ENCODE measurements at regions not wholly inside any gene's neighbourhood (a gene's known extent, or its start where the extent isn't known, plus 50 kb on each side); places are given as distances from the start of the nearest gene placed in this dataset.
A peak's percentile ranks its signal among the peaks of the same experiment; 100 is the strongest.

DNA sequence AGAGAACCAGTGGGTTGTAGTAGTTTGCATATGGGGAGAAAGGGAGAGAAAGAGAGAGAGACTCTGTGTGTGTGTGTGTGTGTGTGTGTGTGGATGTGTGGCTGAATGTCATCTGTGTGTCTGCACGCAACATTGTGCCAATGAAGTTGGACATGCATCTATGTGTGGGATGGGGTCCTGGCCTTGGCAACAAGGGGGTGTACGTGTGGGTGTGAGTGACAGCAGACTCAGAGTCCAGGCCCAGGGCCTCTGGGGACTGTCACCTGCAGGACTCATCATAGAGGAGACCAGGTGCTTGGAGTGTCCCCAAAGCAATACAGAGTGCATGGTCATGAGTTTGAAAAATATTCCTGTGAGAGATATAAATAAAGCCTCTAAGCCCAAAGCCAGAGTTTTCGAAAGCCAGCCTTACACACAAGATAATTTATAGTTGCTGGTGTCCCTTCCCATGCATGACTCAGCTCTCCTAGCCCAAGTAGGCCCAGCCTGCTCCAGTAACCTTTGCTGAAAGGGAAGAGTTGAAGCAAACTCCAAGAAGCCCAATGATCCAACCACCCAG, 59.9 kb downstream of the TNP1 start:
- no peak overlapping the region for H3K4me3 ChIP-seq (ENCODE audit: low read depth, low read length)
- in situ Hi-C loops (cut with HindIII; ENCODE audit: low sequenced_read_pairs): no loop called here
- TF ChIP-seq, protein P1, sequence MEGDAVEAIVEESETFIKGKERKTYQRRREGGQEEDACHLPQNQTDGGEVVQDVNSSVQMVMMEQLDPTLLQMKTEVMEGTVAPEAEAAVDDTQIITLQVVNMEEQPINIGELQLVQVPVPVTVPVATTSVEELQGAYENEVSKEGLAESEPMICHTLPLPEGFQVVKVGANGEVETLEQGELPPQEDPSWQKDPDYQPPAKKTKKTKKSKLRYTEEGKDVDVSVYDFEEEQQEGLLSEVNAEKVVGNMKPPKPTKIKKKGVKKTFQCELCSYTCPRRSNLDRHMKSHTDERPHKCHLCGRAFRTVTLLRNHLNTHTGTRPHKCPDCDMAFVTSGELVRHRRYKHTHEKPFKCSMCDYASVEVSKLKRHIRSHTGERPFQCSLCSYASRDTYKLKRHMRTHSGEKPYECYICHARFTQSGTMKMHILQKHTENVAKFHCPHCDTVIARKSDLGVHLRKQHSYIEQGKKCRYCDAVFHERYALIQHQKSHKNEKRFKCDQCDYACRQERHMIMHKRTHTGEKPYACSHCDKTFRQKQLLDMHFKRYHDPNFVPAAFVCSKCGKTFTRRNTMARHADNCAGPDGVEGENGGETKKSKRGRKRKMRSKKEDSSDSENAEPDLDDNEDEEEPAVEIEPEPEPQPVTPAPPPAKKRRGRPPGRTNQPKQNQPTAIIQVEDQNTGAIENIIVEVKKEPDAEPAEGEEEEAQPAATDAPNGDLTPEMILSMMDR (IDR thresholded peaks at IDR 0.05; ENCODE audit: low read depth, low read length): no peak
- peak; percentile 26 for DNase-seq (ENCODE audit: low read depth, low spot score)

DNA sequence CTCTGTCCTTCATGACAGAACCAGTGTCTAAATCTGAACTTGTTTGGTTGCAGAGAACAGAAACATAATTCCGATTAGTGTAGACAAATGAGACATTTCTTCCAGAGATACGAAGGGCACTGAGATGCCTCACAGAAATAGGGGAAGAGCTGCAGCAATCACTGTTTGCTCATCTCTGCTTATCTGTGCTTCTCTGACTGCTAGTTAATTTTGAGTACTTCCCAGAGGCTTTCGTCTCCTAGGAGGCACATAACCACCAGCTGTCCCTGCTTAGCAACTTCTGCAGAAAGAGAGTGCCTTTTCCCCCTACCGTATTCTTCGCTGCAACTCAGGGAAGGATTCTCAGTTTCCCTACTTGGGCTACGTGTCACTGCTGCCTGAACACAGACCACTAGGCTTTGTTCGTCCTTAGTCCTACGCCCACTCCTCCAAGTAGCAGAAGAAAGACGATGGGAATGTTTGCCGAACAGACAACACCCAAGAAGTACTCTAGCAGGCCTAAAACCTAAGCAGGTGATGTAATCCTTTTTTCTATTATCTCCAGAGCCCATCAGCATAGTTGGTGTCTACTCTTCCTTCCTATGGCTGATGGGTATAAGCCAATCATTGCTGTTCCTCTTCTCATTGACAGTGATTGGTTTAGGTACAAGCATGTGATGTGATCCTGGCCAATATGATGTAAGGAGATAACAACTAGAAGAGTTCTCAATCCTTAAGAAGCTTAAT, 63.6 kb downstream of the TNP1 start:
- in situ Hi-C loops (cut with HindIII; ENCODE audit: low sequenced_read_pairs): no loop called here
- TF ChIP-seq, protein P1 (IDR thresholded peaks at IDR 0.05; ENCODE audit: low read depth, low read length): no peak
- H3K4me3 ChIP-seq (ENCODE audit: low read depth, low read length): no peak overlapping the region
- DNase-seq (ENCODE audit: low read depth, low spot score): no peak

- TF ChIP-seq, protein P1 (IDR thresholded peaks at IDR 0.05; ENCODE audit: low read depth, low read length): no peak
Observed at GRCh38 chr2:216793386-216793785, 66.5 kb downstream of the TNP1 start.

DNA sequence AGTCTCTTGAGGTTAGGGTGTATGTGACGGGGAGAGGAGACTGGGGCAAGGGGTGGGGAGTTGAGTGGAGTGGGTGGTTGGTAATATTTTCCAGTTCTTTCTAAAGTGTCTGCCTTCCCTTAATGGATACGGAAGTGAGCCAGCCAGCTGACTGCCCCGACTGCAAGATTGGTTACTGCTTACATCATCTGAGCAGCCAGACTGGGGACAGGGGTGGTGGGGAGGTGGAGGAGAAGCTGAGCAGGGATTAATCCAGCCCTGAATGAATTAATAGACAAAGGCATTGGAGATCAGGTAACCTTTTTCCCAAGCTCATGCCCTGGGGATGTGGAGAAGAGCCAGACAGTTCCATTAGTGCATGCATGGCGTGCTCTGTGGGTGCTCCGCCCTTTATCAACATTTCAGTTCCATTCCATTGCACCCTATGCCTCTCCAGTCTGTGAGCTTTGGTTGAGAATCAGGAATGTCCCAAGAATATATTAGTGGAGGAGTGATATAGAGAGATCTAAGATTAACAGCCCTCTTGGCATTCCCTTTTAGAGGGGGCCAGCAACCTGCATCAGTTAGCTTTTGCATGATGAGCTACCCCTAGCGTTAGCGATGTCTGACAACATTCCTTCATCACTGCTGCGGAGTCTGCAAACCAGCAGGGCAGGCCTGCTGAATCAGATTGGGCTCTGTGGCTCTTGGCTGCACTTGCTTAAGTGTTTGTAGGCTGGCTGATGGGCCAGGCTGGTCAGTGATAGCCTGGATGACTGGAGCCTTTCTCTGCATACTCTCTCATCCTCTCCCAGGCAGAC, 67.4 kb downstream of the TNP1 start:
- TF ChIP-seq, protein P1 (IDR thresholded peaks at IDR 0.05; ENCODE audit: low read depth, low read length): no peak
- peak; percentile 54 for DNase-seq (ENCODE audit: low read depth, low spot score)
- in situ Hi-C loops (cut with HindIII; ENCODE audit: low sequenced_read_pairs): no loop called here
- H3K4me3 ChIP-seq (ENCODE audit: low read depth, low read length): no peak overlapping the region

More at GRCh38 chr2:216793386-216793785, 66.5 kb downstream of the TNP1 start:
- no peak overlapping the region for H3K4me3 ChIP-seq (ENCODE audit: low read depth, low read length)
- no peak for DNase-seq (ENCODE audit: low read depth, low spot score)
- in situ Hi-C loops (cut with HindIII; ENCODE audit: low sequenced_read_pairs): no loop called here

DNA sequence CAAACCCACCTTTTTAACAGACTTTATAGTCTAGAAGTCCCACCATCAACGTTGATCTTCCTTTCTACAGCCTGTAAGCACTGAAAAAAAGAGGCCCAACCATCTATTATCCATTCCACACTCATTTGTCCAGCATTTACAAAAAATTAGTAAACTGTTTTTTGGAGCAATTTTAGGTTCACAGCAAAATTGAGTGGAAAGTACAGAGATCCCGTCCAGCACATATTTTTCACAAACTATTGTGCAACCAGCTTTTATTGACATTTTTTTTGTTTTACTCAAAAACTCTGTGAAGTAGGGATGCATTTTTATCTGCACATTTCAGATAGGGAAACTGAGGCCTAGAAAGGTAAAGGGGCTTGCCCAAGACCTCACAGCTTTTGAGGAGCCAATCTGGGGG, 68.6 kb downstream of the TNP1 start:
- in situ Hi-C loops (cut with HindIII; ENCODE audit: low sequenced_read_pairs): no loop called here
- DNase-seq (ENCODE audit: low read depth, low spot score): no peak
- TF ChIP-seq, protein P1 (IDR thresholded peaks at IDR 0.05; ENCODE audit: low read depth, low read length): no peak
- no peak overlapping the region for H3K4me3 ChIP-seq (ENCODE audit: low read depth, low read length)

GRCh38 chr2:216789081-216789480, 70.8 kb downstream of the TNP1 start:
- in situ Hi-C loops (cut with HindIII; ENCODE audit: low sequenced_read_pairs): no loop called here
- no peak overlapping the region for H3K4me3 ChIP-seq (ENCODE audit: low read depth, low read length)
- no peak for DNase-seq (ENCODE audit: low read depth, low spot score)
- TF ChIP-seq, protein P1 (IDR thresholded peaks at IDR 0.05; ENCODE audit: low read depth, low read length): no peak

All from astrocyte of the spinal cord (primary cell).